Loucy (cell line): ENCODE measurements at regions not wholly inside any gene's neighbourhood (a gene's known extent, or its start where the extent isn't known, plus 50 kb on each side); places are given as distances from the start of the nearest gene placed in this dataset.

Experiments
- EZH2phosphoT487 ChIP-seq: fragments of 200-600 bp; IDR thresholded peaks from 2 replicates; pipeline ENCODE4 v1.6.1; 2018; ENCODE audit warnings: antibody characterized with exemption, mild to moderate bottlenecking, moderate library complexity, borderline replicate concordance
- TF ChIP-seq, protein P1 (sequence below): fragments of 200-600 bp; sonication (generic); conservative IDR thresholded peaks from 2 replicates; pipeline ENCODE4 v1.5.1; 2014; ENCODE audit warnings: mild to moderate bottlenecking, antibody characterized with exemption, low read length

DNA sequence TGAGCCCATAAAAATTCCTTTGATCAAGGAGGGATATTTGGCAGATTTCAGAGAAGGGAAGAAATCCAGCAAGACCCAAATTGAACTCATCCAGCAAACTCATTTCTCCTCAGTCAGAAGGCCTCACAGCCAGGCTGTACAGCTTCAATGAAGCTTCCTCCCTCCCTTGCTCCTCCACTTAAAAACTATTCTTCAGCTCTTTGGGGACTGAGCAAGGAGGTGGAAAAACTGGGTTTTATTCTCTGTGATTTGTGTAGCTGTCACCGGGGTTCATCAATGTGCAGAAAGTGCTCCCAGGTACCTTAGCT lies 158.7 kb upstream of the ZNF184 start:
- TF ChIP-seq, protein P1, sequence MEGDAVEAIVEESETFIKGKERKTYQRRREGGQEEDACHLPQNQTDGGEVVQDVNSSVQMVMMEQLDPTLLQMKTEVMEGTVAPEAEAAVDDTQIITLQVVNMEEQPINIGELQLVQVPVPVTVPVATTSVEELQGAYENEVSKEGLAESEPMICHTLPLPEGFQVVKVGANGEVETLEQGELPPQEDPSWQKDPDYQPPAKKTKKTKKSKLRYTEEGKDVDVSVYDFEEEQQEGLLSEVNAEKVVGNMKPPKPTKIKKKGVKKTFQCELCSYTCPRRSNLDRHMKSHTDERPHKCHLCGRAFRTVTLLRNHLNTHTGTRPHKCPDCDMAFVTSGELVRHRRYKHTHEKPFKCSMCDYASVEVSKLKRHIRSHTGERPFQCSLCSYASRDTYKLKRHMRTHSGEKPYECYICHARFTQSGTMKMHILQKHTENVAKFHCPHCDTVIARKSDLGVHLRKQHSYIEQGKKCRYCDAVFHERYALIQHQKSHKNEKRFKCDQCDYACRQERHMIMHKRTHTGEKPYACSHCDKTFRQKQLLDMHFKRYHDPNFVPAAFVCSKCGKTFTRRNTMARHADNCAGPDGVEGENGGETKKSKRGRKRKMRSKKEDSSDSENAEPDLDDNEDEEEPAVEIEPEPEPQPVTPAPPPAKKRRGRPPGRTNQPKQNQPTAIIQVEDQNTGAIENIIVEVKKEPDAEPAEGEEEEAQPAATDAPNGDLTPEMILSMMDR = no peak
- TF ChIP-seq EZH2phosphoT487 = no peak
